Karpas-422 (cell line): ENCODE measurements at regions not wholly inside any gene's neighbourhood (a gene's known extent, or its start where the extent isn't known, plus 50 kb on each side); places are given as distances from the start of the nearest gene placed in this dataset.
"Not testable (repeated sequence)": the region's sequence is repeated elsewhere in the genome, so short reads cannot be mapped to it uniquely, and the experiment has no call there.

Experiments used
- DNase-seq: peaks from one replicate; pipeline ENCODE4 v3.0.0-alpha.2; 2015
- H2AFZ ChIP-seq: fragments of 200-600 bp; sonication (generic); 2 replicates; pipeline ENCODE4 v1.6.1; 2014; ENCODE audit warnings: antibody characterized with exemption, low read length, mixed read lengths
- H3K27ac ChIP-seq: fragments of 200-600 bp; sonication (generic); 2 replicates; pipeline ENCODE4 v1.5.1; 2014; ENCODE audit warnings: mild to moderate bottlenecking, low read length, moderate library complexity
- H3K27me3 ChIP-seq: fragments of 200-600 bp; sonication (generic); 2 replicates; pipeline ENCODE4 v1.6.1; 2014; ENCODE audit warnings: low read length, mixed read lengths
- H3K36me3 ChIP-seq: fragments of 200-600 bp; sonication (generic); 2 replicates; pipeline ENCODE4 v1.6.1; 2014; ENCODE audit warnings: low read length, mixed read lengths; ENCODE audit not compliant: insufficient read depth
- H3K4me1 ChIP-seq: fragments of 200-600 bp; sonication (generic); 2 replicates; pipeline ENCODE4 v1.6.1; 2014; ENCODE audit warnings: mild to moderate bottlenecking, low read length, mixed read lengths
- H3K4me2 ChIP-seq: fragments of 200-600 bp; sonication (generic); 2 replicates; pipeline ENCODE4 v1.6.1; 2014; ENCODE audit warnings: low read length, low read depth, mild to moderate bottlenecking; ENCODE audit not compliant: poor library complexity, severe bottlenecking
- H3K4me3 ChIP-seq: fragments of 200-600 bp; sonication (generic); 2 replicates; pipeline ENCODE4 v1.5.1; 2014; ENCODE audit warnings: mild to moderate bottlenecking, antibody characterized with exemption, low read length, mixed read lengths
- H3K79me2 ChIP-seq: fragments of 200-600 bp; sonication (generic); 2 replicates; pipeline ENCODE4 v1.6.1; 2014; ENCODE audit warnings: mild to moderate bottlenecking, low read length, mixed read lengths
- H3K9ac ChIP-seq: fragments of 200-600 bp; sonication (generic); 2 replicates; pipeline ENCODE4 v1.6.0; 2014; ENCODE audit warnings: low read length
- H3K9me2 ChIP-seq: fragments of 200-600 bp; sonication (generic), shearing (Covaris generic); replicated peaks from 2 replicates; pipeline ENCODE4 v1.6.0; 2014; ENCODE audit warnings: mild to moderate bottlenecking, low read length, moderate library complexity; ENCODE audit not compliant: insufficient read depth
- H3K9me3 ChIP-seq: fragments of 300-700, 200-600 bp; sonication (generic); 2 replicates; pipeline ENCODE4 v1.6.1; 2014; ENCODE audit warnings: low read length, mixed read lengths
- H4K20me1 ChIP-seq: fragments of 200-600 bp; sonication (generic); 2 replicates; pipeline ENCODE4 v1.6.1; 2014; ENCODE audit warnings: mild to moderate bottlenecking, antibody characterized with exemption, low read length, low read depth; ENCODE audit not compliant: insufficient read depth

- not testable (repeated sequence) for H3K9me3 ChIP-seq, H3K9me2 ChIP-seq, H3K27ac ChIP-seq, H3K36me3 ChIP-seq, H4K20me1 ChIP-seq, H3K27me3 ChIP-seq, H3K4me3 ChIP-seq, H3K9ac ChIP-seq, H3K79me2 ChIP-seq, H2AFZ ChIP-seq
- peak; percentile 61 for DNase-seq
- Histone ChIP-seq H3K4me1 (peaks cover 13% of the 10 kb centered on the region), H3K4me2 (peak overlapping the region; percentile 46)
Measured at GRCh38 chr7:66451713-66452112, 177.0 kb upstream of the KCTD7 start.

GRCh38 chr7:66452165-66452564 lies 176.5 kb upstream of the KCTD7 start:
- H4K20me1 ChIP-seq: no peaks in the 10 kb centered on the region
- H3K27me3 ChIP-seq: no peaks in the 10 kb centered on the region
- peaks cover 13% of the 10 kb centered on the region for H3K4me1 ChIP-seq
- no peak overlapping the region for H3K9ac ChIP-seq
- H3K36me3 ChIP-seq: 0 out of 2 replicates have a peak, but pooled peaks cover 1% of the 10 kb centered on the region
- peak overlapping the region; percentile 46 for H3K4me2 ChIP-seq
- no peak for DNase-seq
- H2AFZ ChIP-seq: no peak overlapping the region
- H3K9me2 ChIP-seq: no peaks in the 10 kb centered on the region
- no peaks in the 10 kb centered on the region for H3K79me2 ChIP-seq
- no peak overlapping the region for H3K27ac ChIP-seq
- H3K4me3 ChIP-seq: no peak overlapping the region
- no peaks in the 10 kb centered on the region for H3K9me3 ChIP-seq

- H3K9me3 ChIP-seq: no peaks in the 10 kb centered on the region
- no peak overlapping the region for H3K4me2 ChIP-seq
- H3K4me3 ChIP-seq: no peak overlapping the region
- no peak overlapping the region for H3K27ac ChIP-seq
- H3K27me3 ChIP-seq: no peaks in the 10 kb centered on the region
- H3K79me2 ChIP-seq: no peaks in the 10 kb centered on the region
- H4K20me1 ChIP-seq: no peaks in the 10 kb centered on the region
- no peaks in the 10 kb centered on the region for H3K9me2 ChIP-seq
- no peak overlapping the region for H2AFZ ChIP-seq
- no peak overlapping the region for H3K9ac ChIP-seq
- H3K4me1 ChIP-seq: peaks cover 13% of the 10 kb centered on the region
- H3K36me3 ChIP-seq: 0 out of 2 replicates have a peak, but pooled peaks cover 3% of the 10 kb centered on the region
- DNase-seq: no peak
Measured at GRCh38 chr7:66453340-66453739, 175.3 kb upstream of the KCTD7 start.

GRCh38 chr7:66454600-66455225 lies 174.0 kb upstream of the KCTD7 start:
- no peaks in the 10 kb centered on the region for H3K27me3 ChIP-seq
- no peak overlapping the region for H3K9ac ChIP-seq
- no peak overlapping the region for H3K27ac ChIP-seq
- no peaks in the 10 kb centered on the region for H3K79me2 ChIP-seq
- H3K4me2 ChIP-seq: no peak overlapping the region
- no peak for DNase-seq
- 0 out of 2 replicates have a peak, but pooled peaks cover 3% of the 10 kb centered on the region for H3K36me3 ChIP-seq
- H3K9me2 ChIP-seq: no peaks in the 10 kb centered on the region
- H4K20me1 ChIP-seq: no peaks in the 10 kb centered on the region
- H2AFZ ChIP-seq: no peak overlapping the region
- no peak overlapping the region for H3K4me3 ChIP-seq
- no peaks in the 10 kb centered on the region for H3K9me3 ChIP-seq
- H3K4me1 ChIP-seq: peaks cover 25% of the 10 kb centered on the region

- H3K4me3 ChIP-seq, H3K27me3 ChIP-seq, H3K9me3 ChIP-seq, H3K27ac ChIP-seq, DNase-seq, H3K9me2 ChIP-seq, H3K79me2 ChIP-seq, H3K9ac ChIP-seq, H4K20me1 ChIP-seq, H2AFZ ChIP-seq, H3K36me3 ChIP-seq, H3K4me2 ChIP-seq: not testable (repeated sequence)
- H3K4me1 ChIP-seq: peaks cover 33% of the 10 kb centered on the region
Measured at GRCh38 chr7:66455432-66455831, 173.2 kb upstream of the KCTD7 start.

GRCh38 chr7:66456431-66456830 lies 172.2 kb upstream of the KCTD7 start:
- not testable (repeated sequence) for H3K4me3 ChIP-seq, H3K4me2 ChIP-seq, H2AFZ ChIP-seq, H3K9me3 ChIP-seq, H3K27ac ChIP-seq, DNase-seq, H3K9ac ChIP-seq, H3K27me3 ChIP-seq, H4K20me1 ChIP-seq, H3K9me2 ChIP-seq, H3K36me3 ChIP-seq, H3K79me2 ChIP-seq
- peaks cover 30% of the 10 kb centered on the region for H3K4me1 ChIP-seq

GRCh38 chr7:66458991-66459390 lies 169.7 kb upstream of the KCTD7 start:
- H3K9ac ChIP-seq, H3K9me2 ChIP-seq, H3K4me2 ChIP-seq, DNase-seq, H3K4me3 ChIP-seq, H3K27me3 ChIP-seq, H3K9me3 ChIP-seq, H3K27ac ChIP-seq, H4K20me1 ChIP-seq, H3K79me2 ChIP-seq, H2AFZ ChIP-seq, H3K36me3 ChIP-seq: not testable (repeated sequence)
- peaks cover 20% of the 10 kb centered on the region for H3K4me1 ChIP-seq

GRCh38 chr7:66459783-66460413 lies 168.8 kb upstream of the KCTD7 start:
- H3K36me3 ChIP-seq, DNase-seq, H2AFZ ChIP-seq, H3K27ac ChIP-seq, H3K9me3 ChIP-seq, H4K20me1 ChIP-seq, H3K27me3 ChIP-seq, H3K4me3 ChIP-seq, H3K9me2 ChIP-seq, H3K79me2 ChIP-seq, H3K9ac ChIP-seq, H3K4me2 ChIP-seq: not testable (repeated sequence)
- H3K4me1 ChIP-seq: peaks cover 20% of the 10 kb centered on the region
